ENCODE measurements at regions not wholly inside any gene's neighbourhood (a gene's known extent, or its start where the extent isn't known, plus 50 kb on each side); places are given as distances from the start of the nearest gene placed in this dataset.
A peak's percentile ranks its signal among the peaks of the same experiment; 100 is the strongest.

GRCh38 chr17:77363821-77364361 lies 223.1 kb downstream of the SEC14L1 start (continued):
- TF ChIP-seq AFF1 (IDR thresholded peaks at IDR 0.05; ENCODE audit: low read depth in 1 of 2, partially characterized antibody in 2 of 2) (peak in 1 of 2 experiments; percentile 84), ZNF134 (CRISPR knock-in tag; conservative IDR thresholded peaks at IDR 0.05) (no peak), FOXA3 (CRISPR knock-in tag; conservative IDR thresholded peaks at IDR 0.05 in 1 of 2, IDR thresholded peaks at IDR 0.05 in 1 of 2) (peak in 1 of 2 experiments; percentile 46; a peak in 1 of 4 replicates), MED1 (CRISPR knock-in tag; IDR thresholded peaks at IDR 0.05; ENCODE audit: borderline replicate concordance) (no peak), E4F1 (CRISPR knock-in tag; IDR thresholded peaks at IDR 0.05; ENCODE audit: borderline replicate concordance) (no peak), ELF4 (CRISPR knock-in tag; IDR thresholded peaks at IDR 0.05) (no peak), PTTG1 (tag; IDR thresholded peaks at IDR 0.05; ENCODE audit: low read depth) (no peak), ZNF146 (CRISPR knock-in tag; IDR thresholded peaks at IDR 0.05; ENCODE audit: unreplicated experiment) (no peak), MAFG (tag; conservative IDR thresholded peaks at IDR 0.05) (peak; percentile 35; the same call in 1 of the 2 replicates), ZNF140 (CRISPR knock-in tag; IDR thresholded peaks at IDR 0.05) (no peak), SMARCE1 (IDR thresholded peaks at IDR 0.05) (peak; percentile 97), KAT7 (CRISPR knock-in tag; IDR thresholded peaks at IDR 0.05; ENCODE audit: borderline replicate concordance) (no peak), HMG20B (CRISPR knock-in tag; IDR thresholded peaks at IDR 0.05) (no peak), MXI1 (IDR thresholded peaks at IDR 0.05; ENCODE audit: low read depth, low read length) (no peak), SRSF1 (IDR thresholded peaks at IDR 0.05; ENCODE audit: low read depth, low read length) (no peak), ZKSCAN3 (CRISPR knock-in tag; IDR thresholded peaks at IDR 0.05) (no peak), RBM25 (IDR thresholded peaks at IDR 0.05; ENCODE audit: low read depth, low read length, severe bottlenecking) (no peak), HINFP (tag; conservative IDR thresholded peaks at IDR 0.05; ENCODE audit: low read depth) (no peak), SPI1 (IDR thresholded peaks at IDR 0.05; ENCODE audit: borderline replicate concordance, low read depth, low read length) (no peak), TCFL5 (CRISPR knock-in tag; conservative IDR thresholded peaks at IDR 0.05) (no peak)
